ENCODE measurements at regions not wholly inside any gene's neighbourhood (a gene's known extent, or its start where the extent isn't known, plus 50 kb on each side); places are given as distances from the start of the nearest gene placed in this dataset.

DNA sequence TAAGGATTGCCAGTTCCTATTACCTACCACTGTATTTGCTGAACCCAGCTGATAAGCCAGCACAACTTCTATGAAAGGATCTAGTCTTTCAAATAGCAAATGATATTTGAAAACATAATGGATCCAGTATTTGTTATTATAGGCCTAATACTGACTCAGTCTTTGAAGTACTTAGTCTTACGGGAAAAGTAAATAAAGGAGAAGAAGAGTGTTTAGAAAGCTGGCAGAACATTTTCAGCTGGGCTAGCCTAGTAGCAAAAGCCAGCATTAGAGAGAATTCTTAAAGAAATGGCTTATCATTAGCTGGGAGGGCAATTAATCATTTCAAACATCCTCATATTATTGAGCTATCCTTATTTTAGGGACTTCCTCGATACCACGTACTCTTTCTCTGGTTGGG lies 101.4 kb upstream of the GOLIM4 start:
- no peaks in the 10 kb centered on the region for H3K9me3 ChIP-seq (replicated peaks in 1 of 3)
- TF ChIP-seq POLR2A (IDR thresholded peaks at IDR 0.05) = no peak
- no peak for TF ChIP-seq CTCF (IDR thresholded peaks at IDR 0.05)
- no peak overlapping the region for H3K4me3 ChIP-seq
- WGBS, 4 donors = 70 to 87% (median 83%) methylated on average over 3 of the region's 3 CpGs
- intact Hi-C loops (cut with DNase I) = no loop called here
- DNase-seq = no peak
- H3K27ac ChIP-seq = no peak overlapping the region
- H3K27me3 ChIP-seq = peaks cover 7% of the 10 kb centered on the region
- H3K4me1 ChIP-seq (replicated peaks in 1 of 2) = no peaks in the 10 kb centered on the region
- H3K36me3 ChIP-seq (replicated peaks in 1 of 2) = no peaks in the 10 kb centered on the region

DNA sequence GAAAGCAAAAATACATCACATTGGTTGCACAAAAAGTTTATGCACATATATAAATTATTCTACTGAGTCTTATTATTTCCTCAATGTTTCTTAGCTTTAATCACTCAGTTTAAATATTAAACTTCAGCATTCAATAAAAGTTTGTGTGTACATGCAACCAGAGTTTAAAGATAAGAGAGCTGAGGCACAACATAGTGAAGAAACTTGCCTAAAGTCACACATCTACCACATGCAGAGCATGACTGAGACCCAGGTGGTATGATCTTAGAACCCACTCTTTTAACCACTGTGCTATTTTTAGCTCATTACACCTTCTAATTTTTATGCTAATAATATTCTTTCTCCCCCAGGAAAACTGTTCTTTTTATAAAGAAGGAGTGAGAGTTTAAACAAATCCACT lies 96.1 kb upstream of the GOLIM4 start:
- Histone ChIP-seq H3K36me3 (replicated peaks in 1 of 2) (no peaks in the 10 kb centered on the region), H3K27me3 (no peaks in the 10 kb centered on the region), H3K9me3 (replicated peaks in 1 of 3) (no peaks in the 10 kb centered on the region), H3K4me3 (no peak overlapping the region), H3K27ac (no peak overlapping the region), H3K4me1 (replicated peaks in 1 of 2) (no peaks in the 10 kb centered on the region)
- no peak for TF ChIP-seq POLR2A (IDR thresholded peaks at IDR 0.05)
- no peak for TF ChIP-seq CTCF (IDR thresholded peaks at IDR 0.05)
- DNase-seq = no peak
- intact Hi-C loops (cut with DNase I) = no loop called here

DNA sequence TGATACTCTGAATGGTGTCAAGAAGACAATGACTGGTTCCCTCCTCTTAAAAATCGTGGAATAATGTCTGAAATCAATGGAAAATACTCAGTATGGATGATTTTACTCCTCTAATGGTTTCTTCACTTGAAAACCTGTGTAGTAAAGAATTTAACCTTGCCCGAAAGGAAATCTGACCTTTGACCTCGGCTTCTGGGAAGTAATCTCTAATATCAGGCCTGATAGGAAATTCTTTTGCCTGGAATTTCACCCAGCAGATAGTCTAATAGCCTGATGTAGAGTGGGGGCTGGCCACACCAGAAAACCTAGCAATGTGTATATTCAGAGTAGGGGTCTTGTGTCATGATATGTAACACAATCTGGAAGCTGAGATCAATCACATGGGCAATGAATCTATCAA lies 91.5 kb upstream of the GOLIM4 start:
- Histone ChIP-seq H3K27me3 (no peaks in the 10 kb centered on the region), H3K36me3 (replicated peaks in 1 of 2) (no peaks in the 10 kb centered on the region), H3K27ac (no peak overlapping the region), H3K9me3 (replicated peaks in 1 of 3) (no peaks in the 10 kb centered on the region), H3K4me3 (no peak overlapping the region), H3K4me1 (replicated peaks in 1 of 2) (no peaks in the 10 kb centered on the region)
- TF ChIP-seq CTCF (IDR thresholded peaks at IDR 0.05) (no peak), POLR2A (IDR thresholded peaks at IDR 0.05) (no peak)
- intact Hi-C loops (cut with DNase I) = no loop called here
- DNase-seq = no peak
- WGBS, 4 donors = 66 to 77% (median 72%) methylated on average over 3 of the region's 3 CpGs

DNA sequence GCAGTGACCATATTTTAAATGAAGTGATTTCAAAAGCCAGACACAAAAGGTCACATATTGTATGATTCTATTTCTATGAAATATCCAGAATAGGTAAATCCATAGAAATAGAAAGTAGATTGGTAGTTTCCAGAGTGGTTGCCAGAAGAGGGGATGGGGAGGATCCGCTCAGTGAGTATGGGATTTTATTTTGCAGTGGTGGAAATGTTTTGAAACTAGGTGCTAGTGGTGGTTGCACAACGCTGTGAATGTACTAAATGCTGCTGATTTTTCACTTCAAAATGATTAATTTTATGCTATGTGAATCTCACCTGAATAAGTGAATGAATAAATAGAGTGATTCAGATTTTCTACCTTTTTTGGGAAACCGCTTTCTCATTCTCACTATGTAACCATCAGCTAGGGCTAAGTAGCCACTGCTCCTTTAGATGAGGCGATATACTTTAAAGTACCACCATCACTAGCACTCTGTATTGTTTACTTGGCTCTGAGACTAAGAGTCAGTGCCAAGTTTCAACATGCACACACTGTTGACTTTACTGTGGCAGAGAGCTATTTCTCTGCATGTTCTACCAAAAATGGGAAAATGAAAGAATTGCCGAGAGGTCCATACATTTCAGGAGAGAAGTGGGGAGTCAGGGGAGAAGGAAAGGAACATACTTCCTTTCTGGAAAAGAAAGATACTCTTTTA lies 90.7 kb upstream of the GOLIM4 start:
- Histone ChIP-seq H3K4me3 (no peak overlapping the region), H3K36me3 (replicated peaks in 1 of 2) (no peaks in the 10 kb centered on the region), H3K9me3 (replicated peaks in 1 of 3) (no peaks in the 10 kb centered on the region), H3K27me3 (no peaks in the 10 kb centered on the region), H3K27ac (no peak overlapping the region), H3K4me1 (replicated peaks in 1 of 2) (no peaks in the 10 kb centered on the region)
- WGBS, 4 donors = 88 to 93% (median 92%) methylated on average over 5 of the region's 5 CpGs
- no peak for TF ChIP-seq POLR2A (IDR thresholded peaks at IDR 0.05)
- no peak for TF ChIP-seq CTCF (IDR thresholded peaks at IDR 0.05)
- DNase-seq = no peak
- intact Hi-C loops (cut with DNase I) = no loop called here

Data from adrenal gland (tissue), 9 donors.